HG03521 (cell line): ENCODE measurements at regions not wholly inside any gene's neighbourhood (a gene's known extent, or its start where the extent isn't known, plus 50 kb on each side); places are given as distances from the start of the nearest gene placed in this dataset.
"Not testable (repeated sequence)": the region's sequence is repeated elsewhere in the genome, so short reads cannot be mapped to it uniquely, and the experiment has no call there.

Experiments
- ATAC-seq: cut with Tn5 transposase; IDR thresholded peaks from one replicate; pipeline ENCODE4 v1.9.1; 2021; ENCODE audit warnings: mild to moderate bottlenecking, moderate library complexity; ENCODE audit not compliant: unreplicated experiment

GRCh38 chr5:82959466-82959865 lies 117.7 kb downstream of the TMEM167A start:
- no peak for ATAC-seq

GRCh38 chr5:82956600-82956999 lies 120.6 kb downstream of the TMEM167A start:
- no peak for ATAC-seq

DNA sequence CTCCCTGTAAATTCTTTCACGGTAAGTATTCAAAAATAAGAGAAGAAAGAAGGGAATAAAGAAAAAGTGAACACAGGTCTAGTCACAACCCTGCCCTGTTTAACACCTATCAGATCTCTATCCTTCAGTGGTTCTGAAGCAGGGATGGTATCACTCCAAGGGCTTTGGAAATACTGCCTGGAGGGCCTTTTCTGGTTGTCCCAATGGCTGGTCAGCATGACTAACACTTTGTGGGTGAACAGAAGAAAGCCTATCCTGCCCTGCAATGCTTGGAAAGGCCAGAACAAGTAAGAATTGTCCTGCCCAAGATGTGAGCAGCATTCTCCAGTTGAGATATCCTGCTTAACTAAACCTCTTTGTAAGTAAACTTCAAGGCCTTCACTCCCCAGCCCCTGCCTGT lies 124.9 kb downstream of the TMEM167A start:
- ATAC-seq: no peak

GRCh38 chr5:82944267-82944666 lies 132.9 kb downstream of the TMEM167A start:
- ATAC-seq: not testable (repeated sequence)

- no peak for ATAC-seq
Observed at GRCh38 chr5:82942083-82942881, 134.9 kb downstream of the TMEM167A start.

- no peak for ATAC-seq
Observed at GRCh38 chr5:82938901-82939725, 138.1 kb downstream of the TMEM167A start.

GRCh38 chr5:82932473-82933220 lies 144.5 kb downstream of the TMEM167A start:
- not testable (repeated sequence) for ATAC-seq

DNA sequence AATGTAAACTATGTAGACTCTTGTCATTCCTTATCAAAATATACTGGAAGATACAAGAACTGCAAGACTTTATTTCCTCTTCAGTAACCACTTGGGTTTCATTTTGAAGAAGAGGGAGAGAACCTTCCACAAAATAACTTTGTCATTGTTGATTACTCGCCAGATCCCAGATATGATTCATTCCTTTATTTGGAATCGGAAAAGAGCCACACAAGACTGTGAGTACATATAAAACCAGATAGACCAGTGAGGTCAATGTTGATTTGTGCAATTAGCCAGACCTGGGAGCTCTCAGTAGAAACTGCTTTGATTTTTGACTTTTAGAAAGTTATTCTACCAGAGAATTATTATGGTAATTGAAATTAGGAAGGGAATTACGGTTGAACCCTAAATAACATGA lies 146.1 kb downstream of the TMEM167A start:
- ATAC-seq: no peak

DNA sequence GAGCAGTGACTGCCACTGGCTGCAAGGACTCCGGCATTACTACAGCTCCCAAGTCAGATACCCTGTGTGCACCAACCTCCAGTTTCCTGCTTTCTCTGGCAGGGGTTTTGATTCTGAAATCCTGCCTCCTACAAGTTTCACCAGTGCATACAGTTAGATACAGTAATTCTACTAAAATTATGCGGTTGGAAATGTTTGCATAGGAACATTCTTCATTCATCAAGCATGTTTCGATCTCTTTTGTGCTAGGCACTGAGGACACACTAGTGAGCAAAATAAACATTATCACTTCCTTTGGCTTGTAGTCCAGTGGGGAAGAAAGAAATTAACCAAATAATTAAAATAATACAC lies 152.2 kb downstream of the TMEM167A start:
- no peak for ATAC-seq

DNA sequence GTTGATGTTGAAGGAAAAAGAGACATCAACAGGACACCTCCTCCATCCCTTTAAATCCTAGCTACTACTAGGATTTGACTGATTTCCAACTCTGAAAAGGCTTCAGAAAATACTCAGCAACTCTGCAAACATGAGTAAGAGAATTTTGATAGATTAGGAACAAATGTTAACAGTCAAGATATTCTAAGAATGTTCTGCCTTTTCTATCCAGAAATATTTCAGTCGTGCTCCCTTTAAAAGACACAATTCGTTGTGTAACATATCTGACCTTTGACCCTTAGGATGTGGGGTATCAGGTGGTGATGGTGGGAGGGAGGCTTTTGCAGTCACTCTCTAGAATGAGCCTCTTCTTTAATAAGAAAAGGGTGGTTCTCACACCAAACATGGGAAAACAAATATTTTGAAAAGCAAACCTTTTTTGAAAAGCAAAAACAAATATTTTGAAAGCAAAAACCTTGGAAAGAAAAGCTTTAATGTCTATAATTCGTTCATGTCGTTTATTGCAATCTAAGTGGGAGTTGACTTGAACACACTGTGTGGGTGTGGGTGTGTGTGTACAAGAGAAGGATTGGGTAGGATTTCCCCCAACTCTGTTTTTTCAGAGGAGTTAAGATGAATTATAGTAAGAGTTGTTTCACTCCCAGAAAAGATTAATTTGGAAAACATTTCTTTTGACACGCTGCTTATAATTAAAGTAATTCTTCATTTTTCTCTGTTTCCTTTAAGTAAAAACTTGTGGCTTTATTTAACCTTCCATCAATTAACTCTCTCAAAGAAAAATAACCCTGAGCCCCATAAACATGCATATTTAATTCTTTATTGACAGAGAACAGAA lies 152.8 kb downstream of the TMEM167A start:
- no peak for ATAC-seq

GRCh38 chr5:82922086-82922734 lies 155.0 kb downstream of the TMEM167A start:
- ATAC-seq: no peak

GRCh38 chr5:82918311-82919031 lies 158.7 kb downstream of the TMEM167A start:
- no peak for ATAC-seq

- no peak for ATAC-seq
Observed at GRCh38 chr5:82917584-82917983, 159.6 kb downstream of the TMEM167A start.

GRCh38 chr5:82913971-82914370 lies 163.2 kb downstream of the TMEM167A start:
- no peak for ATAC-seq

DNA sequence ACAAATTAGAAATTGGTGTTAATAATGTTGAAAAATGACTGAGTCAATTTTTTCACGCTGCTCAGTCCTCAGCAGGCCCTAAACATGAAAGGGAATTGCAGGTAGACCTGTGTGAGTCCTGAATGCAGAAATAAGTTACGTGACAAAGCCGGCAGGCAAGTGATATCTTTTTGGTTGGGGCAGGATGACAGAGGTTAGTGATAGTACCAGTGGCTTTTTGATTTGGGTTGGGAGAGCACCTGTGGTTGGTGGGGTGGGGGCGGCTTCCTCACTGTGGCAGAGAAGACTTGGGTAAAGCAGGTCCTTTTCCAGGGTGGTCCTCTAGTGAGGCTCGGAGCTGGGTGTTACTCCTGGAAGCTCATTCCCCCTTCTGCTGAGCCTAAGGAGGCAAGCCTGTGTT lies 164.7 kb downstream of the TMEM167A start:
- ATAC-seq: no peak

DNA sequence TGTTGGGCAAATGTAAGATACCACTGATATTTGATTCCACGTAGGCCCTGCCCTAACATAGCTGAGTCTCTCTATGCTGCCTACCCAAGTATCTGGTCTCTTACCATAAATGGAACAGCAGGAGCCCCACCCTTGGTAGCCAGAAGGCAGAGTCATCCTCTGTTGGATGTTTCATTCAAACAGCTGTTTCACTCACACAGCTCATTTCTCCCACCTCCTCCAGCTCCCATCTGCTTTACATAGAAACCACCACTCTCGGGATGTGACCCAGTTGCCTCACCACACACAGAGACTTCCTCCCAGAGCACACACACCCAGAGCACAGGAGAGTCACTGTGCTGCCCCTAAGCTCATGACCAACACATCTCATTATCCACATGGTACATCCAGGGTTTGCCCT lies 165.3 kb downstream of the TMEM167A start:
- ATAC-seq: no peak

- ATAC-seq: no peak
Observed at GRCh38 chr5:82910905-82911304, 166.3 kb downstream of the TMEM167A start.

GRCh38 chr5:82910491-82910890 lies 166.7 kb downstream of the TMEM167A start:
- ATAC-seq: no peak

- ATAC-seq: no peak
Observed at GRCh38 chr5:82909771-82910170, 167.4 kb downstream of the TMEM167A start.
